ENCODE measurements at regions not wholly inside any gene's neighbourhood (a gene's known extent, or its start where the extent isn't known, plus 50 kb on each side); places are given as distances from the start of the nearest gene placed in this dataset.
"Not testable (repeated sequence)": the region's sequence is repeated elsewhere in the genome, so short reads cannot be mapped to it uniquely, and the experiment has no call there.

- FAIRE-seq (no peak), DNase-seq (ENCODE audit: insufficient read length, low spot score) (no peak)
- TF ChIP-seq POLR2A (IDR thresholded peaks at IDR 0.05; ENCODE audit: low read depth, low read length), result no peak
Observed at GRCh38 chr9:12394105-12394504, 299.1 kb upstream of the TYRP1 start.

- DNase-seq (ENCODE audit: insufficient read length, low spot score), result no peak
- TF ChIP-seq POLR2A (IDR thresholded peaks at IDR 0.05; ENCODE audit: low read depth, low read length), result no peak
Observed at GRCh38 chr9:12403721-12404120, 289.5 kb upstream of the TYRP1 start.

GRCh38 chr9:12413986-12414385 lies 279.2 kb upstream of the TYRP1 start:
- DNase-seq (ENCODE audit: insufficient read length, low spot score) (no peak), FAIRE-seq (no peak)
- no peak for TF ChIP-seq POLR2A (IDR thresholded peaks at IDR 0.05; ENCODE audit: low read depth, low read length)

More at GRCh38 chr9:12403721-12404120, 289.5 kb upstream of the TYRP1 start:
- no peak for FAIRE-seq

GRCh38 chr9:12414514-12414913 lies 278.7 kb upstream of the TYRP1 start:
- no peak for DNase-seq (ENCODE audit: insufficient read length, low spot score)
- TF ChIP-seq POLR2A (IDR thresholded peaks at IDR 0.05; ENCODE audit: low read depth, low read length), result no peak
- FAIRE-seq, result no peak

GRCh38 chr9:12415361-12415760 lies 277.8 kb upstream of the TYRP1 start:
- FAIRE-seq (no peak), DNase-seq (ENCODE audit: insufficient read length, low spot score) (no peak)
- TF ChIP-seq POLR2A (IDR thresholded peaks at IDR 0.05; ENCODE audit: low read depth, low read length), result no peak

GRCh38 chr9:12416716-12417115 lies 276.5 kb upstream of the TYRP1 start:
- DNase-seq (ENCODE audit: insufficient read length, low spot score) (no peak), FAIRE-seq (no peak)
- no peak for TF ChIP-seq POLR2A (IDR thresholded peaks at IDR 0.05; ENCODE audit: low read depth, low read length)

- no peak for DNase-seq (ENCODE audit: insufficient read length, low spot score)
- no peak for FAIRE-seq
- TF ChIP-seq POLR2A (IDR thresholded peaks at IDR 0.05; ENCODE audit: low read depth, low read length), result no peak
Observed at GRCh38 chr9:12424243-12424642, 268.9 kb upstream of the TYRP1 start.

GRCh38 chr9:12425878-12426864 lies 267.0 kb upstream of the TYRP1 start:
- TF ChIP-seq POLR2A (IDR thresholded peaks at IDR 0.05; ENCODE audit: low read depth, low read length), result no peak
- FAIRE-seq, result peak; percentile 85
- DNase-seq (ENCODE audit: insufficient read length, low spot score), result peak; percentile 6

- DNase-seq (ENCODE audit: insufficient read length, low spot score) (no peak), FAIRE-seq (no peak)
- TF ChIP-seq POLR2A (IDR thresholded peaks at IDR 0.05; ENCODE audit: low read depth, low read length), result no peak
Observed at GRCh38 chr9:12439267-12439666, 253.9 kb upstream of the TYRP1 start.

GRCh38 chr9:12441080-12441479 lies 252.1 kb upstream of the TYRP1 start:
- not testable (repeated sequence) for FAIRE-seq; DNase-seq (ENCODE audit: insufficient read length, low spot score)

- FAIRE-seq, result no peak
- no peak for TF ChIP-seq POLR2A (IDR thresholded peaks at IDR 0.05; ENCODE audit: low read depth, low read length)
Observed at GRCh38 chr9:12441506-12441905, 251.7 kb upstream of the TYRP1 start.

GRCh38 chr9:12448246-12448645 lies 244.9 kb upstream of the TYRP1 start:
- FAIRE-seq (no peak), DNase-seq (ENCODE audit: insufficient read length, low spot score) (no peak)
- no peak for TF ChIP-seq POLR2A (IDR thresholded peaks at IDR 0.05; ENCODE audit: low read depth, low read length)

More at GRCh38 chr9:12441506-12441905, 251.7 kb upstream of the TYRP1 start:
- no peak for DNase-seq (ENCODE audit: insufficient read length, low spot score)

- DNase-seq (ENCODE audit: insufficient read length, low spot score) (no peak), FAIRE-seq (no peak)
- no peak for TF ChIP-seq POLR2A (IDR thresholded peaks at IDR 0.05; ENCODE audit: low read depth, low read length)
Observed at GRCh38 chr9:12457237-12457636, 235.9 kb upstream of the TYRP1 start.

GRCh38 chr9:12461763-12462460 lies 231.3 kb upstream of the TYRP1 start:
- no peak for TF ChIP-seq POLR2A (IDR thresholded peaks at IDR 0.05; ENCODE audit: low read depth, low read length)
- no peak for FAIRE-seq
- no peak for DNase-seq (ENCODE audit: insufficient read length, low spot score)

Data from H54 (cell line).